Fibroblast of lung (primary cell): ENCODE measurements at regions not wholly inside any gene's neighbourhood (a gene's known extent, or its start where the extent isn't known, plus 50 kb on each side); places are given as distances from the start of the nearest gene placed in this dataset.

Experiments used
- DNase-seq, 2 donors: peaks; one replicate each; pipeline versions ENCODE4 v3.0.0 to v3.0.0-alpha.2; 2010; ENCODE audit warnings: low read depth in 2 of 2
- H2AFZ ChIP-seq: 2 replicates; pipeline ENCODE4 v1.5.1; 2012; ENCODE audit warnings: low read length, control low read depth, inconsistent platforms
- H3K27ac ChIP-seq: 2 replicates; pipeline ENCODE4 v1.5.1; 2011; ENCODE audit warnings: low read length, control low read depth; ENCODE audit not compliant: insufficient read depth
- H3K27me3 ChIP-seq: 2 replicates; pipeline ENCODE4 v1.5.1; 2011; ENCODE audit warnings: mild to moderate bottlenecking, low read length; ENCODE audit not compliant: control insufficient read depth, insufficient read depth
- H3K36me3 ChIP-seq: 2 replicates; pipeline ENCODE4 v1.5.1; 2011; ENCODE audit warnings: low read length; ENCODE audit not compliant: control insufficient read depth, insufficient read depth
- H3K4me1 ChIP-seq: 2 replicates; pipeline ENCODE4 v1.5.1; 2011; ENCODE audit warnings: low read length; ENCODE audit not compliant: control insufficient read depth, insufficient read depth; ENCODE audit errors: extremely low read depth
- H3K4me2 ChIP-seq: 2 replicates; pipeline ENCODE4 v1.5.1; 2011; ENCODE audit warnings: low read length, control low read depth; ENCODE audit not compliant: insufficient read depth; ENCODE audit errors: extremely low read depth
- H3K4me3 ChIP-seq, 4 experiments: fragments of 200-600 bp in 1 of 4; sonication (generic) in 1 of 4; replicated peaks in 1 of 4; 2 replicates each; pipeline ENCODE4 v1.5.1; 2011 to 2016; ENCODE audit warnings: low read length in 4 of 4, low read depth in 3 of 4, mild to moderate bottlenecking in 3 of 4, control low read depth in 2 of 4, inconsistent platforms in 1 of 4, mixed read lengths in 1 of 4; ENCODE audit not compliant: insufficient read depth in 1 of 4; ENCODE audit errors: control extremely low read depth in 1 of 4
- H3K79me2 ChIP-seq: 2 replicates; pipeline ENCODE4 v1.5.1; 2012; ENCODE audit warnings: mild to moderate bottlenecking, low read length, inconsistent platforms; ENCODE audit not compliant: control insufficient read depth, insufficient read depth
- H3K9ac ChIP-seq: 2 replicates; pipeline ENCODE4 v1.5.1; 2011; ENCODE audit warnings: mild to moderate bottlenecking, low read length, control low read depth; ENCODE audit not compliant: insufficient read depth
- H3K9me3 ChIP-seq: 2 replicates; pipeline ENCODE4 v1.5.1; 2012; ENCODE audit warnings: low read depth, low read length; ENCODE audit not compliant: control insufficient read depth, insufficient read depth
- H4K20me1 ChIP-seq: 2 replicates; pipeline ENCODE4 v1.5.1; 2011; ENCODE audit warnings: low read length; ENCODE audit not compliant: control insufficient read depth, insufficient read depth; ENCODE audit errors: extremely low read depth
- CTCF ChIP-seq, 2 donors: IDR thresholded peaks in 1 of 2; conservative IDR thresholded peaks in 1 of 2; 1 replicate in 1 of 2; 2 replicates in 1 of 2; pipeline ENCODE4 v1.5.1; 2011 to 2012; ENCODE audit warnings: low read length in 2 of 2, control low read depth in 1 of 2, inconsistent platforms in 1 of 2, low read depth in 1 of 2, mild to moderate bottlenecking in 1 of 2
- EZH2 ChIP-seq: IDR thresholded peaks from 2 replicates; pipeline ENCODE4 v1.5.1; 2012; ENCODE audit warnings: low read length, control low read depth, mild to moderate bottlenecking; ENCODE audit errors: missing control alignments

- Histone ChIP-seq H3K9ac (no peak overlapping the region), H2AFZ (no peak overlapping the region), H3K27me3 (no peaks in the 10 kb centered on the region), H3K36me3 (no peaks in the 10 kb centered on the region), H3K79me2 (no peaks in the 10 kb centered on the region), H3K9me3 (no peaks in the 10 kb centered on the region), H4K20me1 (no peaks in the 10 kb centered on the region), H3K4me1 (no peaks in the 10 kb centered on the region), H3K4me2 (no peak overlapping the region), H3K27ac (no peak overlapping the region), H3K4me3 (no peak overlapping the region)
- TF ChIP-seq EZH2 (no peak), CTCF (conservative IDR thresholded peaks at IDR 0.05 in 1 of 2, IDR thresholded peaks at IDR 0.05 in 1 of 2; ENCODE audit: low read depth in 1 of 2, low read length in 2 of 2) (no peak)
- DNase-seq = no peak
Observed at GRCh38 chr15:88383354-88383753, 83.8 kb downstream of the MRPL46 start.

DNA sequence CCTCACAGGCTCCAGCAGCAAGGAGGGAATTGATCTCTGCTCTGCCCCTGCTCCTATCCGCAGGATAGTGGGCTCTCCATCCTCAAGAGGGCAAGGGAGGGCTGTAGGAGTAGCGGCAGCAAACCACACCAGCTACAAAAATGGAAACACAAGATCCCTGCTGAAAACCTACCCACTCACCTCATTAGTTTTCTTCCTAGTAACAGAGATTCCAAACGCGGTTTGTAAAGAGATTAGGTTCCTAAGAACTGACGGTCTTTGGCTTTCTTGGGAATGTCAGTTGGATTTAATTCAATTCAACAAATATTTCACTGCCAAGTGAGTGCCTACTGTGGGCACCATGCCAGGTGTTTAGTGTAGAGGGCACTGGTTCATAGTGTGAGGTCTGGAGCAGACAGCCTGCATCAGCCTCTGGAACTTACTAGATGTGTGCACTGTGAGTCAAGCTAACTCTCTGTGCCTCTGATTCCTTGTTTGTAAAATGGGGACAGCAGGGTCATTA is 84.7 kb downstream of the MRPL46 start:
- Histone ChIP-seq H3K9ac (no peak overlapping the region), H3K36me3 (no peaks in the 10 kb centered on the region), H3K4me2 (no peak overlapping the region), H3K9me3 (no peaks in the 10 kb centered on the region), H3K27me3 (no peaks in the 10 kb centered on the region), H4K20me1 (no peaks in the 10 kb centered on the region), H3K79me2 (no peaks in the 10 kb centered on the region), H3K4me3 (no peak overlapping the region), H3K4me1 (no peaks in the 10 kb centered on the region), H2AFZ (no peak overlapping the region), H3K27ac (no peak overlapping the region)
- TF ChIP-seq EZH2 (no peak), CTCF (conservative IDR thresholded peaks at IDR 0.05 in 1 of 2, IDR thresholded peaks at IDR 0.05 in 1 of 2; ENCODE audit: low read depth in 1 of 2, low read length in 2 of 2) (no peak)
- DNase-seq = peak; percentile 11 to 70

- Histone ChIP-seq H4K20me1 (no peaks in the 10 kb centered on the region), H3K9me3 (no peaks in the 10 kb centered on the region), H3K27ac (no peak overlapping the region), H3K79me2 (no peaks in the 10 kb centered on the region), H3K27me3 (no peaks in the 10 kb centered on the region), H2AFZ (no peak overlapping the region), H3K4me3 (no peak overlapping the region), H3K9ac (no peak overlapping the region), H3K36me3 (no peaks in the 10 kb centered on the region), H3K4me1 (peaks cover 3% of the 10 kb centered on the region), H3K4me2 (no peak overlapping the region)
- DNase-seq = peak in 1 of 2 donors; percentile 90
- TF ChIP-seq EZH2 (no peak), CTCF (conservative IDR thresholded peaks at IDR 0.05 in 1 of 2, IDR thresholded peaks at IDR 0.05 in 1 of 2; ENCODE audit: low read depth in 1 of 2, low read length in 2 of 2) (no peak)
Observed at GRCh38 chr15:88378188-88378637, 89.0 kb downstream of the MRPL46 start.
